22Rv1 (cell line): ENCODE measurements at regions not wholly inside any gene's neighbourhood (a gene's known extent, or its start where the extent isn't known, plus 50 kb on each side); places are given as distances from the start of the nearest gene placed in this dataset.

Source experiments
- ZFX ChIP-seq: fragments of 450-650 bp; IDR thresholded peaks from 2 replicates; pipeline ENCODE4 v1.6.1; 2017; ENCODE audit warnings: antibody characterized with exemption, borderline replicate concordance
- TF ChIP-seq, protein P1 (sequence below): fragments of 450-650 bp; IDR thresholded peaks from 2 replicates; pipeline ENCODE4 v1.5.1; 2017; ENCODE audit warnings: mild to moderate bottlenecking

DNA sequence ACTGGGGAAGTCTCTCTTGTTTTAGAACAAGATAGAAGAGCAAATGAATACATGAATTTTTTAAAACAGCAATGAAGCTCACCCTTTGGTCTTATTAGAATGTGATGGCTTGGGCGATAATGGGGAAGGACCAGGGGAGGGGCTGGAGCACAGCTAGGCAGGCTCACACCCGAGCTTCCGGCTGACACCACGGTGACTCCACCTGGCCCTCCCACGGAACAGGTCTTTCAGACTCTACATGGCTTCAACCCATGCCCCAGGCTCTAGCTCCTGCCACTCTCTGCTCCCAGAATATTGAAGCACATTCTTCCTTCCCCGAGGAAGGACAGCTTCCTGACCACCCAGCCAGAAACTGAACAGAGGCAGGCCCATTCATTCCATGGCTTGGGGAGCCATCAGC is 127.5 kb upstream of the AGAP1 start:
- TF ChIP-seq, protein P1, sequence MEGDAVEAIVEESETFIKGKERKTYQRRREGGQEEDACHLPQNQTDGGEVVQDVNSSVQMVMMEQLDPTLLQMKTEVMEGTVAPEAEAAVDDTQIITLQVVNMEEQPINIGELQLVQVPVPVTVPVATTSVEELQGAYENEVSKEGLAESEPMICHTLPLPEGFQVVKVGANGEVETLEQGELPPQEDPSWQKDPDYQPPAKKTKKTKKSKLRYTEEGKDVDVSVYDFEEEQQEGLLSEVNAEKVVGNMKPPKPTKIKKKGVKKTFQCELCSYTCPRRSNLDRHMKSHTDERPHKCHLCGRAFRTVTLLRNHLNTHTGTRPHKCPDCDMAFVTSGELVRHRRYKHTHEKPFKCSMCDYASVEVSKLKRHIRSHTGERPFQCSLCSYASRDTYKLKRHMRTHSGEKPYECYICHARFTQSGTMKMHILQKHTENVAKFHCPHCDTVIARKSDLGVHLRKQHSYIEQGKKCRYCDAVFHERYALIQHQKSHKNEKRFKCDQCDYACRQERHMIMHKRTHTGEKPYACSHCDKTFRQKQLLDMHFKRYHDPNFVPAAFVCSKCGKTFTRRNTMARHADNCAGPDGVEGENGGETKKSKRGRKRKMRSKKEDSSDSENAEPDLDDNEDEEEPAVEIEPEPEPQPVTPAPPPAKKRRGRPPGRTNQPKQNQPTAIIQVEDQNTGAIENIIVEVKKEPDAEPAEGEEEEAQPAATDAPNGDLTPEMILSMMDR = no peak
- no peak for TF ChIP-seq ZFX
